ENCODE measurements at regions not wholly inside any gene's neighbourhood (a gene's known extent, or its start where the extent isn't known, plus 50 kb on each side); places are given as distances from the start of the nearest gene placed in this dataset.

DNA sequence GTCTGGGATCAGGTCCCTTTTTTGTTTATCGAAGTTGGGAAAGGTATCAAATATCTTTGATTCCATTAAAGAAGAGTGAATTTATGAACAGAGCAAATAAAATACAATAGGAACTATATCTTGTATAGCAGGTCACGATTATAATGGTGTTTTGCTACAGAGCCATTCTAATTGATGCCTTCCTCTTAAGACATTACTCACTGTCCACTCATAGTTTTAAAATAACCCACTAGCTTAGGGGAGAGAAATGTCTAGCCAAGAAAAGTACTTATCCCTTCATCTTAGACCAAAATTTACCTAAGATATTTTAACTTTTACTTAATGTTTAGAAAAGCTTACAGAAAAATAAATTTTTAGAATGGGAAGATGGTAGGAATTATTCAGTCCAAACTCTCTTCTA lies 112.0 kb upstream of the PABPC4L start:
- Histone ChIP-seq H3K4me3 (ENCODE audit: low read depth, low read length) (no peak overlapping the region), H3K36me3 (ENCODE audit: control insufficient read depth, insufficient read depth, low read length) (no peaks in the 10 kb centered on the region), H3K27me3 (ENCODE audit: control insufficient read depth, insufficient read depth, low read length) (no peaks in the 10 kb centered on the region)
- TF ChIP-seq, protein P1, sequence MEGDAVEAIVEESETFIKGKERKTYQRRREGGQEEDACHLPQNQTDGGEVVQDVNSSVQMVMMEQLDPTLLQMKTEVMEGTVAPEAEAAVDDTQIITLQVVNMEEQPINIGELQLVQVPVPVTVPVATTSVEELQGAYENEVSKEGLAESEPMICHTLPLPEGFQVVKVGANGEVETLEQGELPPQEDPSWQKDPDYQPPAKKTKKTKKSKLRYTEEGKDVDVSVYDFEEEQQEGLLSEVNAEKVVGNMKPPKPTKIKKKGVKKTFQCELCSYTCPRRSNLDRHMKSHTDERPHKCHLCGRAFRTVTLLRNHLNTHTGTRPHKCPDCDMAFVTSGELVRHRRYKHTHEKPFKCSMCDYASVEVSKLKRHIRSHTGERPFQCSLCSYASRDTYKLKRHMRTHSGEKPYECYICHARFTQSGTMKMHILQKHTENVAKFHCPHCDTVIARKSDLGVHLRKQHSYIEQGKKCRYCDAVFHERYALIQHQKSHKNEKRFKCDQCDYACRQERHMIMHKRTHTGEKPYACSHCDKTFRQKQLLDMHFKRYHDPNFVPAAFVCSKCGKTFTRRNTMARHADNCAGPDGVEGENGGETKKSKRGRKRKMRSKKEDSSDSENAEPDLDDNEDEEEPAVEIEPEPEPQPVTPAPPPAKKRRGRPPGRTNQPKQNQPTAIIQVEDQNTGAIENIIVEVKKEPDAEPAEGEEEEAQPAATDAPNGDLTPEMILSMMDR (IDR thresholded peaks at IDR 0.05; ENCODE audit: insufficient read depth, low read length, poor library complexity, severe bottlenecking): no peak
- no peak for DNase-seq (ENCODE audit: low read depth)

DNA sequence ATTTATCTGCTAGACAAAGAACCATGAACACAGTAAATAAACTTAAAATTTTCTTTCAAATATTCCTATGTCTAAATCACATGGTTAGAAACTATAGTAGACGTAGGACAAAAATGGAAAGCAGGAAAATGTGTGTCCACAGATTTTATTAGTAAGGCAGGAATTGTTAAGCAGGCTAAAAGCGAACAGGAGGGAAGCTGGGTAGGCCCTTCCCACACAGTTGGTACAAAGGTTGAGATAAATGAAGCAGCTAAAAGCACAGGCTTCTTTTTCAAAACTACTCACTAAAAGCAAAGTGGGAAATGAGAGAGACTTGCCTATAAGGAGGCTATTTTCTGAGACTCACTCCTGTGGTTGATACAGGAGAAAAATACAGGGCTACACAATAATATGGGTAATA lies 108.1 kb upstream of the PABPC4L start:
- Histone ChIP-seq H3K27me3 (ENCODE audit: control insufficient read depth, insufficient read depth, low read length) (no peaks in the 10 kb centered on the region), H3K4me3 (ENCODE audit: low read depth, low read length) (no peak overlapping the region), H3K36me3 (ENCODE audit: control insufficient read depth, insufficient read depth, low read length) (no peaks in the 10 kb centered on the region)
- TF ChIP-seq, protein P1 (IDR thresholded peaks at IDR 0.05; ENCODE audit: insufficient read depth, low read length, poor library complexity, severe bottlenecking): no peak
- DNase-seq (ENCODE audit: low read depth): no peak

DNA sequence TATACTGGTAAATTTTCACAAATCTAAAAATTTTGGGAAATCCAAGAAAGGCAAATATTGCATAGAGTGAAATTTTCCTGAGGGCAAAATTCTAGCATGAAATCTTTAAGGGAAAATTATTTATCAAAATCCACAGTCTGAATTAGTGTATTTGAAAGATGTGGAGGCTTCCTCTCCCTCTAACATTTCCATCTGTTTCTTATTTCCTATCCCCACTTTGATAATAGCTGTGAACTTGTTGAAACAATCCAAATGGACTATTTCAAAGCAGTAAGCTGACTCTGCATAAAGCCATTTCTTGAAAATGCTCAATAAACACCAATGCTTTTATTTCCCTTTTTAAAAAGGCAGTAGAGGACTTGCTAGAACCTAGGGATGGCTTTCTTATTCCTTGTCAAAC lies 107.3 kb upstream of the PABPC4L start:
- Histone ChIP-seq H3K27me3 (ENCODE audit: control insufficient read depth, insufficient read depth, low read length) (no peaks in the 10 kb centered on the region), H3K36me3 (ENCODE audit: control insufficient read depth, insufficient read depth, low read length) (no peaks in the 10 kb centered on the region), H3K4me3 (ENCODE audit: low read depth, low read length) (no peak overlapping the region)
- DNase-seq (ENCODE audit: low read depth): no peak
- TF ChIP-seq, protein P1 (IDR thresholded peaks at IDR 0.05; ENCODE audit: insufficient read depth, low read length, poor library complexity, severe bottlenecking): no peak

DNA sequence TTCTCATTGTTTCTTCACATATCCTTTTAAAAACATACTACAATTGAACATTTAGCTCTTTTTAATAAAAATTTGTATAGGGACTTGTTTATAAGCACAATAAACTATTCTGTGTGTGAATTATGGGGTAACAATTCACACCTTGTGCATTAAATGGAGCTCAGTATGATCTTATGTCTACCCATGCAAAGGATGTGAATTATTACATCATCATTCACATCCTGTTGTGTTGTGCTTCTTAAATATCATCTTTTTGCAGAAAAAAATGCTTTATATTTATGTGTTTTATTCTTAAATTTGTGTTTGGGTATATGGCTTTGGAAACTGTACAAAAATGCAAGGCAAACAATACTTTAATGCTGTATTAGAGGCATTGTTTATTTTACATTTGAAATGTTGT lies 96.7 kb upstream of the PABPC4L start:
- Histone ChIP-seq H3K4me3 (ENCODE audit: low read depth, low read length) (no peak overlapping the region), H3K27me3 (ENCODE audit: control insufficient read depth, insufficient read depth, low read length) (no peaks in the 10 kb centered on the region), H3K36me3 (ENCODE audit: control insufficient read depth, insufficient read depth, low read length) (no peaks in the 10 kb centered on the region)
- DNase-seq (ENCODE audit: low read depth): no peak
- TF ChIP-seq, protein P1 (IDR thresholded peaks at IDR 0.05; ENCODE audit: insufficient read depth, low read length, poor library complexity, severe bottlenecking): no peak

DNA sequence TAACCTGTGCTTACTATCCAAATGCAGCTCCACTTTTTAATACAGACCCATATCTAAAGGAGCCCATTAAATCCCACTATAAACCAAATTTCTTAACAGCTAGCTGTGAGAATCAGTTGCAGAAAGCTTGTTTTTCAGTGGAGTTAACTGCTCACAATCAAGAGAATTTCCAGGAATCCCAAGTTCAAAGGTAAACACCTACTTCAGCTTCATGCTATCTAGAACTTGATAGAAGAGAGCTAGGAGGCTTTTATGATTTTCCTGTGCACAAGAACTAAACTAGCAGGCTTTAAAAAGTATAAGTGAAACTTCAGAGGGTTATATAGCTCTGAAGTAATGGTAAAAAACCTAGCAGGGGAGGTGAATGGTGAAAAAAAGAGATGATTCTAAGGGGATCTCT lies 96.2 kb upstream of the PABPC4L start:
- no peak for DNase-seq (ENCODE audit: low read depth)
- Histone ChIP-seq H3K36me3 (ENCODE audit: control insufficient read depth, insufficient read depth, low read length) (no peaks in the 10 kb centered on the region), H3K4me3 (ENCODE audit: low read depth, low read length) (no peak overlapping the region), H3K27me3 (ENCODE audit: control insufficient read depth, insufficient read depth, low read length) (no peaks in the 10 kb centered on the region)
- TF ChIP-seq, protein P1 (IDR thresholded peaks at IDR 0.05; ENCODE audit: insufficient read depth, low read length, poor library complexity, severe bottlenecking): no peak

DNA sequence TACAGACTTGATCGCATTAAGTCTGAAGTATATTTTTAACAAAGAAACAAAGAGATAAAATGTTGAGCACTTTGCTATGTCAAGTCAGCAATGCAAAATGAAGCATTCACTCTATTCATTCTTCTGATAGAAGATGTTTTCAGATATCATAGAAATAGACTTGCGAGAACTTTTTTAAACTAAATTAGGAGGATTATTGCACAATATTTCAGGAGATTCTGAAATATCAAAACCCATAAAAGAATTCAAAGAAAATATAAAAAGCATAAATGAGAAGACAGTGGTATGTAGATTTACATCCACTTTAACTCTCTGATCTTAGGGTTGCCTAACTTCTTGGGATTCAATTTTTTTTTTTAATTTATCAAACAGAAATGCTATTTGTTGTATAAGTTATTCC lies 81.1 kb upstream of the PABPC4L start:
- no peak for DNase-seq (ENCODE audit: low read depth)
- Histone ChIP-seq H3K4me3 (ENCODE audit: low read depth, low read length) (no peak overlapping the region), H3K27me3 (ENCODE audit: control insufficient read depth, insufficient read depth, low read length) (no peaks in the 10 kb centered on the region), H3K36me3 (ENCODE audit: control insufficient read depth, insufficient read depth, low read length) (no peaks in the 10 kb centered on the region)
- TF ChIP-seq, protein P1 (IDR thresholded peaks at IDR 0.05; ENCODE audit: insufficient read depth, low read length, poor library complexity, severe bottlenecking): no peak

Data from kidney epithelial cell (primary cell).